HG02623 (cell line): ENCODE measurements at regions not wholly inside any gene's neighbourhood (a gene's known extent, or its start where the extent isn't known, plus 50 kb on each side); places are given as distances from the start of the nearest gene placed in this dataset.
"Not testable (repeated sequence)": the region's sequence is repeated elsewhere in the genome, so short reads cannot be mapped to it uniquely, and the experiment has no call there.

Source experiments
- ATAC-seq: cut with Tn5 transposase; IDR thresholded peaks from one replicate; pipeline ENCODE4 v1.9.1; 2021; ENCODE audit warnings: moderate library complexity; ENCODE audit not compliant: unreplicated experiment

DNA sequence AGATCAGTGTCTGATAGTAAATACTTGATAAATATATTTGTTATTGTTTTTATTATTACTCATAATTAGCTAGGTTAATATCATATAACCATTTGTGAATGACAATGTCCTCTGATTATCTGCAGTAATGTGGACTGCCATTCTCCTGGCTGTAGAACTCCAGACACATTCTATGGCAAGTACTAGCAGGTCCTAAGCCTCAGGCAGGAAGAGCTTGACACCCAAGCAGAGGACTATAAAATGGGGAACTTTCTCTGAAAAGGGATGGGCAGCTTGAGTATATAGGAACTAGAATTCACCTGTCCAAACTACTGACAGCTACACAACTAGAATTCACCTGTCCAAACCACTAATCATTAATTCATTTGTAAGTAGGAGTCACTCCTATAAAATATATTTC, 649.4 kb downstream of the CPS1 start:
- no peak for ATAC-seq

DNA sequence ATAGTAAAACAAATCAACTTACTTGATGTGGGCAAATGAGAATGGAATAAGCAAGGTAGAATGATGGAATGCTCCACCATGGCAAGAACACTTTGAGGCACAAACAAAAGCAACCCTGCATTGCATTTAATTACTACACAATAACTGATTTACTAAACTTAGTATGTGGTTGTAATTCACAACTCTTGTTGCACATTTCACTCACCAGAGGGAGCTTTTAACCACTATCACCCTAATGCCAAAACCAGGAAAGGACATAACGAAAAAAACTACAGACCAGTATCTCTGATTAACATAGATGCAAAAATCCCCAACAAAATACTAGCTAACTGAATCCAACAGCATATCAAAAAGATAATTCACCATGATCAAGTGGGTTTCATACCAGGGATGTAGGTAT, 659.8 kb downstream of the CPS1 start:
- no peak for ATAC-seq

DNA sequence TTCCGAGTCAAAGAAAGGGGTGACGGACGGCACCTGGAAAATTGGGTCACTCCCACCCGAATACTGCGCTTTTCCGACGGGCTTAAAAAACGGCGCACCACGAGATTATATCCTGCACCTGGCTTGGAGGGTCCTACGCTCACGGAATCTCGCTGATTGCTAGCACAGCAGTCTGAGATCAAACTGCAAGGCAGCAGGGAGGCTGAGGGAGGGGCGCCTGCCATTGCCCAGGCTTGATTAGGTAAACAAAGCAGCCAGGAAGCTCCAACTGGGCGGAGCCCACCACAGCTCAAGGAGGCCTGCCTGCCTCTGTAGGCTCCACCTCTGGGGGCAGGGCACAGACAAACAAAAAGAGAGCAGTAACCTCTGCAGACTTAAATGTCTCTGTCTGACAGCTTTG, 663.1 kb downstream of the CPS1 start:
- ATAC-seq: not testable (repeated sequence)

DNA sequence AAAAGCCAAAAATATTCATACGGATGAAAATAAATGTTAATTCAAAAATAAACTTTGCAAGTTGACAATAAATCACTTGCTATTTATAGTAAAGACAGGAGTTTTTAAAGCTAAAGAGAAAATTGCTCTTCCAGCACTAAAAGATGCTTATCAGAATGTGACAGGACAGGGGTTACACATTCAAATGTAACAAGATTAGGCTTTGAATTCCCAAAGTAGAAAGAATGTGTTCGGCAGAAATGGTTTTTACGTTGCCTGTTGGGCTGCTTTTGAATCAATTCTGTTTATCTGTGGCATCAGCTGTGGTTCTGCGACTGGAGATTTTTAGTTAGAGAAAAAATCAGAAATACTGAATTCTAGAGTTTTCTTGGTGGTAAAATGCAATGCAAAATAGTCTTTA, 669.4 kb downstream of the CPS1 start:
- ATAC-seq: no peak

DNA sequence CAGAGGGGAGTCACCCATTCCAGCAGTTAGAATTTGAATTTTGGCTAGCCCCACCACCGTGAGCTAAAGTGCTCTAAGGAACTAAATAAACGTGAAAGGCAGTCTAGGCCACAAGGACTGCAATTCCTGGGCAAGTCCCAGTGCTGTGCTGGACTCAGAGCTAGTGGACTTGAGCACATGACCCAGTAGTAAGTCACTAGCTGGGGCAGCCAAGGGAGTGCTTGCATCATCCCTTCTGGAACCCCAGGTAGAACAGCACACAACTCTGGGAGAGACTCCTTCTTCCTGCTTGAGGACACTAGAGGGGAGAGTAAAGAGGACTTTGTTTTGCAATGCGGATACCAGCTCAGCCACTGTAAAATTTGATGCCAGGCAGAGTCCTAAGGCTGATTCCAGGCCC, 672.2 kb downstream of the CPS1 start:
- ATAC-seq: no peak

DNA sequence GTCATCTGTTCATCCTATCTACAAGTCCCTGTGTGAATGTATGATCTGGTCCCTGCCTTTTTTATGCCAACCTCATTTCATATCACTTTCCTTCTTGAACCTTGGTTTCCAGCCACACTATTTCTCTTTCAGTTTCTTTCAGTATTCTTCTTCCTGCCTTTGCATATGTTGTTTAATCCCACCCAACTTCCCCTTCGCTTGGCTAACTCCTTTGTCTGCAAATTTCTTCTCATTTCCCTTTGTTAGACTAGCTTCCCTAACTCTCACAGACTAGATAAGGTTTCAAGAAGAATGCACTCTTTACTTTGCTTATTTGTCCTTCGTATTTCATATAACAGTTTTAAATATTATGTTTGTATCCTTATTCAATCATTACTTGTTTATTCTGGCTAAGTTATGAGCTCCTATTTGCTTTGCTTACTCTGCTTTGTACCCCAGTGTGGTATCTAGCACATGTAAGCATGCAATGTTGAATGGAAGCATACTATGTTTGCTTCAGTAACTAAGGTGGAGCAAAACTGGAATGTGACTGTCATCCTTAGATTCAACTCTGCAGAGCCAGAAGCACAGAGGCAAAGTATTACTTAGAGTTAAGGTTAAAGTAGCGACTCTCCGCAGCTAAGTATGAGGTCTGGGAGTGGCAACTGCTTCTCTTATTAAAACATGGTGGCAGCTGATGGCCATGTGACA, 681.3 kb downstream of the CPS1 start:
- no peak for ATAC-seq

DNA sequence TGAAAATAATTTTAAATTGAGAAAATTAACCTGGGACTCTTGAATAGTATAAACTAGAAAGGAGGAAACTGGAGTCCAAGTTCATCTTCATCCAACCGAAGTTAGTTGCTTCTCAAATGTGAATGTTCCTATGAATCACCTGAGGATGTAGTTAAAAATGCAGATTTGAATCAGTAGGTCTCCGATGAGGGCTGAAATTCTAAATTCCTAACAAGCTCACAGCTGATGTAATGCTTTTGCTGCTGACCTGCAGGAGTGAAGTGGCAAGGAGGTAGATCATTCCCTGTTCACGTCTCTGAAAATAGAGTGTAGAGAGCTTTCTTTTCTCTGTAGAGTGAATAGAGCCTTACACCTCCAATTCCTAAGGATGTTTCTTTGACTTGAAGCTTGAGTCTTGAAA, 685.5 kb downstream of the CPS1 start:
- no peak for ATAC-seq

DNA sequence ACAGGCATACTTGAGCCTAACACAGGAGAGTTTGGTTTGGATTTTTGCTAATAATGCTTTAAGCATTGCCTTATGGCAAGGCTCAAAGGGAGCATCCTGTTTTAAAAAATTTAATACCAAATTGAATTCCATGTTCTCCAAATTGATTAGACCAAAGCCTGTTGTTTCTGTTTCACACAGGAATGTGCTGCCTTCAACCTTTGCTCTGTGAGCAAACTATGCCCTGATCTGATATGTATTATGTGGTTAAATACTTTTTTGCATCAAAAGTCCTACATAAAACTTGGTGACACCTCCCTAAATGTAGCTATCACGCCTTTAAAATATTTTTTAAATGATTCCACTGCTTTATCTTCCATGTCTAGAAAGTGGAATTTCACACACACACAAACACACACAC, 691.4 kb downstream of the CPS1 start:
- no peak for ATAC-seq

DNA sequence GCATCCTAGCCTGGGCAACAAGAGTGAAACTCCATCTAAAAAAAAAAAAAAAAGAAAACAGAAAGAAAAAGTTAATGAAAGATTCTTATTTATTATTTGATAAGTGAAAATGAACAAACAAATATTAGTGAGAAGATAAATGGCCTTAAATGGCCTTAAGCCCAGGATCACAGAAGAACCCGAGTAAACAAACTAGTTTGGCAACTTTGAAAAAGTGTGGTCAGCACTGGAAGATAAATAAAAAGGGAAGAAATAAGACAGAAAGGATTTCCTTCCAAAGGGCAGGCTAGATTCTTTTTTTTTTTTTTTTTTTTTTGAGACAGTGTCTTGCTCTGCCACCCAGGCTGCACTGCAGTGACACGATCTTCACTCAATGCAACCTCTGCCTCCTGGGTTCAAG, 692.4 kb downstream of the CPS1 start:
- no peak for ATAC-seq

DNA sequence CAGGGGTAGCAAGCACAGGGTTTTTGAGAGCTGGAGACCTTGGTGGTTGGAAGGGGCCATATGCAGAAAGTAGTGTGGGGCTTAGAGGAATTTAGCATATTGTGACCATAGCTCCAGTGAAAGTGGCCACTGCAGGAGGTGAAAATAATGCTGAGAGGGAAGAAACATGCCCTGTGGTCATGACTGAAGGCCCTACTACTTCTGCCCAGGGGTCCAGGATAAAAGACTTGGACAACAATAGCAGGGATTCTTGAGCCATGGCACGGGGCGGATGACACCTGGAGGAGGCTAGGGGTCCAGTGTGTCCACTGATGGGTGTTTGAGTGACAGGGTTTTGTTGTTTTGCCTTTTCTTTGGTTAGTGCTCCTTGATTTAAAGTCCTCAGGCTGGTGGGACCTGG, 694.6 kb downstream of the CPS1 start:
- ATAC-seq: no peak

DNA sequence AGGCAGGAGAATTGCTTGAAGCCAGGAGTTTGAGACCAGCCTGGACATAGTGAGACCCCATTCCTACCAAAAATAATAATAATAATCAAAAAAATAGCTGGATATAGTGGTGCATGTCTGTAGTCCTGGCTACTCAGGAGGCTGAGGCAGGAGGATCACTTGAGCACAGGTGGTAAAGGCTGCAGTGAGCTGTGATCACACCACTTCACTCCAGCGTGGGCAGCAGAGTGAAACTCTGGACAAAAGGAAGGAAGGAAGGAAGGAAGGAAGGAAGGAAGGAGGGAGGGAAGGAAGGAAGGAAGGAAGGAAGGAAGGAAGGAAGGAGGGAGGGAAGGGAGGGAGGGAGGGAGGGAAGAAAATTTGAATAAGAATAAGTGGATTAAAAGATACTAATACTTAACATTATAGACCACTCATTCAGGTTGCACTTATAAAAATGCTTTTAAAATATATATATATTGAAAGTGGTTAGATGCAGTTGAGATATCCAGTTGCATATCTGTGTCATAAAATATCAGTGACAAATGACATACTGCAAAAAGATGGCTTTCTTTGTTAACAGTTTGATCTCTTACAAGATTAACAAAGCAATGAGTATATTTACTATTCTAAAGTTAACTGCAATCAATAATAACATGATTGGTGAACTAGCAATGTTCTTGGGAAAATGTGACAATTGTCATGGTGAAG, 702.4 kb downstream of the CPS1 start:
- ATAC-seq: no peak

DNA sequence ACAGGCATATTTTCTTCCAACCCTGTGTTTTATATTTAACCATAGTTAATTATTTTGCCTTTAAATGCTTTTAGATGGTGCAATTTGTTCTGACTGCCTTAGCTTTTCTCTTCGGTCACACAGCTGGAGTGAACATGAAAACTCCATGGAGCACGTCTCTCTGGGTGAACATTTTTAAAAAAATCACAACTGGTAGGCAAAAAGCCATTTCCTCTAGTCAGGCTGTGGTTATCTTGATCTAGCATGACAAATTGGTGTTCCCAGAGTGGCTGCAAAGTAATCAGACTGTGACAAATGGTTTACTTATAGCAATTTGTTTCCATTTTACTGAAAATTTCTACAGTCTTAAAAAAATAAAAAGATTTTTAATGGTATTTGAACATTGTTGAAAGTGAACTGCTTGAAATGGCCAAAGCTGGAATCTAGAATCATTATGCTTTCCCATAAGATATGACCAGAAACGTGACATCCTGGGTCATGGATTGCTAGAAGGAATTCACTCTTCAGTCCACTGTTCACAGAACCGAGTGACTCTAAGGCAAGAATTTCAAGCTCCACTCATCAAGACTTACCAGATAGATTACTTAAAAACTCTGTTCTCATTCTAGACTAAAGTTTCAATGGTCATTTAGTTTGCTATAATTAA, 703.6 kb downstream of the CPS1 start:
- ATAC-seq: no peak

DNA sequence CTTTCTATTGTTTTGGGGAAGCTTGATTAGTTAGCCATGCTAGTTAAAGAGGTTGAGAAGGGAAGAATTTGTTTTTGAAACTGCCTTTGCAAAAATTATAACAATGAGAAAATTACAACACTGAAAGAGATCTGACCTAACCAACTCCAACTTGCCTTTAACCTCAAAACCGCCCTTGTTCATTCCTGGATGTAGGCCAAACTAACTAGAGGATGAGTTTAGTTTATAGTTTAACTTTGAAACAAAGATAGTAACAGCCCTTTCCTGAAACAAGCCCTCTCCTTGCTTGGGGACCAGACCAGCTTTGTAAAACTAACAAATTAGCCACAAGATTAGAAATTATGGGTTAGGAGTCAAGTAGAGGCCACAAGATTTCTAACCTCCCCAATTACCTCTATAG, 713.9 kb downstream of the CPS1 start:
- ATAC-seq: no peak

DNA sequence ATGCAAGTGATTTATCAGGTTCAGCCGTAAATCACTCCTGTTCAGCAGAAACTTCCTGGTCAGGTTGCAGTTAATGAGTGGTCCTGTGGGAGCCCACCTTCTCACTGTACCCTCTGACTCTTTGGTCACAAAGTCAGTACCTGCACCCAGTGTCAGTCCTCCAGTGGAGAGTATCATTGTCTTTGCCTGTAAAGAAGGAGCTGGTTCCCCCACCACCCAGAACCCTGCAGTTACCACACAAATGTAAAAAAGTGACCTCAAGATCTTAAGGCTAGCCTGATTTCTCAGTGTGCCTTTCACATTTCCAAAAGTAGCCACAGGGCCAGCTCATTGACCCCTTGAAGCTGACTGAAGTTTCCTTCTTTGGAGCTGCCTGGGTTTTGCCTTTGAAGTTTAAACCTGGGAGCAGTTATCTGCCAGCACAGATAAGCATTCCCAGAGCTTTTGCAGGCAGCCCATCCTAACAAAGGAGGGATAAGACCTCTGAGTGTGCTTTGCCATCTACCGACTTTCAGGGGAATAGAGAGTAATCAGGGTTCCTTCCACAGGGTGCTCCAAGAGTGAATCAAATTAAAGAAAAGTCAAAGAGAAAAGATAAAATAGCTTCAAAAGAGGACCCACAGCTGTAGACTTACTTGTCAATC, 725.2 kb downstream of the CPS1 start:
- no peak for ATAC-seq

DNA sequence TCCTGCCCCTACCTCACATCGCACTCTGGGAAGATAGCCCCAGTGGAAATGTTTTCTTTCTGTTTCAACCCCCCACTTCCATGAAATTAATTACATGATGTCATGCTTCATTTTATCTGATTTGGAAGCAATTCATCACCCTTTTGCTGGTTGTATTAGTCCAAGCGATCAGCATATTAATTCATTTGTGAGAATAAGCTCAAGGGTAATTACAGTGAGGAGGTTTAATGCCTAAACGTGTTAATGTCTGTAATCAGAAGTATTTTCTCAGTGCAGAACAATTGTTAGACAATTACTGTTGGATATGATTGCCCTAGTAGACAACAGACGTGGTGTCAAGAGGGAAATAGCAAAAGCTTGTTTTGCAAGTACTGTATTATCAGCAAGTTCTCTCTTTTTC, 746.3 kb downstream of the CPS1 start:
- ATAC-seq: no peak

DNA sequence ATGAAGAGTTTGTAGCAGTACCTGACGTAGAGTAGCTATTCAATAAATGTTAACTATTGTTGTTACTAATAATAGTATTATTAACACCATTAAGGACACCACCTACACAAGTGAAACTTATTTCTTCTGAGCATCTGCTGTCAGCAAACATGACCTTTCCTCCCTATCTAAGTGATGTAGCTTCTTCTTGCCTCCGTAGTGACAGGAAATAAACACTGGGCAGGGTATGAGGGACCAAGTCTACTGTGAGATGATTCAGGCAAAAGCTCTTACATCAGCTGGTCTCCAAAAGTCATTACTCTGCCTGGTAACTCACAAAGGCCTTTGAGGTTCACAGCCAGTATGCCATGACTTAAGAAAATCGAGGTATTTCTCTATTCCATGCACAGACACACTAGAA, 750.5 kb downstream of the CPS1 start:
- no peak for ATAC-seq
